K562 (cell line): ENCODE measurements at regions not wholly inside any gene's neighbourhood (a gene's known extent, or its start where the extent isn't known, plus 50 kb on each side); places are given as distances from the start of the nearest gene placed in this dataset.
A peak's percentile ranks its signal among the peaks of the same experiment; 100 is the strongest.

Source experiments
- ARID3A ChIP-seq: IDR thresholded peaks from 2 replicates; pipeline ENCODE4 v1.6.1; 2012; ENCODE audit warnings: low read depth, low read length, improper control_type of control experiment, borderline replicate concordance
- CREB1 ChIP-seq, 2 experiments: sonication (generic) in 1 of 2; formaldehyde crosslinking in 1 of 2; IDR thresholded peaks; 2 replicates each; pipeline versions ENCODE4 v1.6.1 to v1.8.0; 2012 to 2022; ENCODE audit warnings: inconsistent platforms in 1 of 2, mild to moderate bottlenecking in 1 of 2, missing genetic modification reagents in 1 of 2, moderate library complexity in 1 of 2
- HDAC1 ChIP-seq, 2 experiments: fragments of 450-650 bp; IDR thresholded peaks; 2 replicates each; pipeline ENCODE4 v1.6.1; 2016 to 2017; ENCODE audit warnings: inconsistent platforms in 1 of 2, mild to moderate bottlenecking in 1 of 2, moderate library complexity in 1 of 2
- HDAC2 ChIP-seq: fragments of 450-650 bp; IDR thresholded peaks from 2 replicates; pipeline ENCODE4 v1.6.1; 2016; ENCODE audit warnings: mild to moderate bottlenecking
- MYC ChIP-seq, 2 experiments: fragments of 250-450 bp in 1 of 2; sonication (Bioruptor Pico) in 1 of 2; IDR thresholded peaks; 2 replicates each; pipeline versions ENCODE4 v1.5.1 to v1.6.1; 2012 to 2021; ENCODE audit warnings: low read depth in 2 of 2, borderline replicate concordance in 1 of 2, improper control_type of control experiment in 1 of 2, low read length in 1 of 2, mild to moderate bottlenecking in 1 of 2, moderate library complexity in 1 of 2
- MYNN ChIP-seq, 2 experiments: sonication (generic); formaldehyde crosslinking in 1 of 2; IDR thresholded peaks; 2 replicates each; pipeline versions ENCODE4 v1.5.0 to v1.6.1; 2016 to 2020; ENCODE audit warnings: antibody characterized with exemption in 1 of 2, missing genetic modification reagents in 1 of 2
- PRDM10 ChIP-seq: fragments of 450-650 bp; IDR thresholded peaks from 2 replicates; pipeline ENCODE4 v1.6.1; 2018; ENCODE audit not compliant: partially characterized antibody
- RAD21 ChIP-seq, 2 experiments: fragments of 250-450 bp in 1 of 2; fragments of 450-650 bp in 1 of 2; sonication (Bioruptor Pico) in 1 of 2; formaldehyde crosslinking in 1 of 2; IDR thresholded peaks in 1 of 2; conservative IDR thresholded peaks in 1 of 2; 2 replicates each; pipeline versions ENCODE4 v1.4.0 to v1.8.0; 2020 to 2022; ENCODE audit warnings: mild to moderate bottlenecking in 2 of 2, moderate library complexity in 1 of 2
- SRSF1 ChIP-seq: fragments of 200-400 bp; formaldehyde crosslinking; IDR thresholded peaks from 2 replicates; pipeline ENCODE4 v1.6.1; 2017; ENCODE audit warnings: mild to moderate bottlenecking, low read depth, low read length, moderate library complexity
- TARDBP ChIP-seq: fragments of 450-650 bp; IDR thresholded peaks from 2 replicates; pipeline ENCODE4 v1.6.1; 2016
- TBL1XR1 ChIP-seq, 2 experiments: IDR thresholded peaks; 2 replicates each; pipeline ENCODE4 v1.6.1; 2012; ENCODE audit warnings: improper control_type of control experiment in 2 of 2, low read length in 2 of 2, mild to moderate bottlenecking in 1 of 2
- TFAP4 ChIP-seq: sonication (generic); formaldehyde crosslinking; IDR thresholded peaks from 2 replicates; pipeline ENCODE4 v1.8.0; 2022; ENCODE audit warnings: missing genetic modification reagents, mild to moderate bottlenecking, moderate library complexity, borderline replicate concordance
- TRIM24 ChIP-seq, 2 experiments: fragments of 450-650 bp; IDR thresholded peaks; 2 replicates each; pipeline ENCODE4 v1.6.1; 2016
- ZBTB17 ChIP-seq: fragments of 450-650 bp; formaldehyde crosslinking; IDR thresholded peaks from 2 replicates; pipeline ENCODE4 v1.4.0; 2020; ENCODE audit warnings: mild to moderate bottlenecking
- ZBTB9 ChIP-seq: fragments of 450-650 bp; formaldehyde crosslinking; IDR thresholded peaks from 2 replicates; pipeline ENCODE4 v1.4.0; 2020; ENCODE audit warnings: mild to moderate bottlenecking, moderate library complexity
- ZNF75A ChIP-seq: fragments of 450-650 bp; formaldehyde crosslinking; IDR thresholded peaks from 2 replicates; pipeline ENCODE4 v1.4.0; 2020; ENCODE audit warnings: mild to moderate bottlenecking
- ZNF766 ChIP-seq: fragments of 200-800 bp; sonication (Bioruptor generic); conservative IDR thresholded peaks from 2 replicates; pipeline ENCODE4 v1.6.1; 2016; ENCODE audit warnings: missing genetic modification characterization, missing compliant biosample characterization

- peak; percentile 27 for TF ChIP-seq PRDM10
- TF ChIP-seq TARDBP: 0 out of 2 replicates have a peak, but pooled peaks have one; percentile 39
- no peak for TF ChIP-seq RAD21 (CRISPR knock-in tag; conservative IDR thresholded peaks at IDR 0.05 in 1 of 2, IDR thresholded peaks at IDR 0.05 in 1 of 2)
- peak; percentile 82 for TF ChIP-seq MYNN (IDR thresholded peaks at IDR 0.05)
- TF ChIP-seq MYNN (CRISPR knock-in tag; IDR thresholded peaks at IDR 0.05): no peak
- peak in 1 of 2 experiments; percentile 72; a peak in 2 of 4 replicates for TF ChIP-seq TBL1XR1 (IDR thresholded peaks at IDR 0.05; ENCODE audit: low read length in 2 of 2)
- TF ChIP-seq ARID3A: no peak
- 0 out of 2 replicates have a peak, but pooled peaks have one; percentile 77 for TF ChIP-seq HDAC2
- TF ChIP-seq HDAC1 (IDR thresholded peaks at IDR 0.05): peak in 1 of 2 experiments; percentile 54; a peak in 1 of 4 replicates
- peak; percentile 78; the same call in 1 of the 2 replicates for TF ChIP-seq TFAP4 (CRISPR knock-in tag)
- TF ChIP-seq ZNF75A (CRISPR knock-in tag): no peak
- peak; percentile 52; the same call in 1 of the 2 replicates for TF ChIP-seq MYC (IDR thresholded peaks at IDR 0.05; ENCODE audit: low read depth, low read length)
- TF ChIP-seq MYC (CRISPR knock-in tag; IDR thresholded peaks at IDR 0.05; ENCODE audit: borderline replicate concordance, low read depth): no peak
- TF ChIP-seq TRIM24 (IDR thresholded peaks at IDR 0.05): peak; percentile 71 to 86
- TF ChIP-seq ZNF766 (CRISPR knock-in tag): peak; percentile 51; the same call in 1 of the 2 replicates
- TF ChIP-seq CREB1 (IDR thresholded peaks at IDR 0.05): peak; percentile 50; the same call in 1 of the 2 replicates
- no peak for TF ChIP-seq CREB1 (CRISPR knock-in tag; IDR thresholded peaks at IDR 0.05)
- no peak for TF ChIP-seq SRSF1
- TF ChIP-seq ZBTB9: peak; percentile 17; the same call in 1 of the 2 replicates
- 0 out of 2 replicates have a peak, but pooled peaks have one; percentile 19 for TF ChIP-seq ZBTB17 (CRISPR knock-in tag)
Measured at GRCh38 chr11:69948256-69949141, 129.3 kb upstream of the FGF3 start (continued).
